Adipocyte (in vitro differentiated cells): ENCODE measurements at regions not wholly inside any gene's neighbourhood (a gene's known extent, or its start where the extent isn't known, plus 50 kb on each side); places are given as distances from the start of the nearest gene placed in this dataset.

Experiments
- DNase-seq: peaks from one replicate; pipeline ENCODE4 v3.0.0-alpha.2; 2015; ENCODE audit warnings: low read depth
- H3K27me3 ChIP-seq: replicated peaks from 2 replicates; pipeline ENCODE4 v1.7.0; 2013; ENCODE audit warnings: mild to moderate bottlenecking, low read length, moderate library complexity; ENCODE audit not compliant: control insufficient read depth, insufficient read depth
- H3K36me3 ChIP-seq: 2 replicates; pipeline ENCODE4 v1.7.0; 2013; ENCODE audit warnings: low read length, mild to moderate bottlenecking, moderate library complexity; ENCODE audit not compliant: control insufficient read depth, insufficient read depth, severe bottlenecking
- H3K4me1 ChIP-seq: 2 replicates; pipeline ENCODE4 v1.7.0; 2013; ENCODE audit warnings: mild to moderate bottlenecking, low read length, moderate library complexity; ENCODE audit not compliant: control insufficient read depth, insufficient read depth
- H3K4me3 ChIP-seq: 2 replicates; pipeline ENCODE4 v1.7.0; 2013; ENCODE audit warnings: mild to moderate bottlenecking, low read length, moderate library complexity
- H3K9ac ChIP-seq: 2 replicates; pipeline ENCODE4 v1.7.0; 2013; ENCODE audit warnings: mild to moderate bottlenecking, low read length, moderate library complexity
- H3K9me3 ChIP-seq: 2 replicates; pipeline ENCODE4 v1.7.0; 2013; ENCODE audit warnings: mild to moderate bottlenecking, low read length, moderate library complexity; ENCODE audit not compliant: control insufficient read depth

- no peaks in the 10 kb centered on the region for H3K36me3 ChIP-seq
- H3K4me1 ChIP-seq = no peaks in the 10 kb centered on the region
- H3K9me3 ChIP-seq = no peaks in the 10 kb centered on the region
- DNase-seq = no peak
- no peaks in the 10 kb centered on the region for H3K27me3 ChIP-seq
- H3K9ac ChIP-seq = no peak overlapping the region
- H3K4me3 ChIP-seq = no peak overlapping the region
These were observed 370.8 kb upstream of the PTGER4 start for GRCh38 chr5:40308867-40309266.

GRCh38 chr5:40307920-40308319 lies 371.8 kb upstream of the PTGER4 start:
- H3K27me3 ChIP-seq = no peaks in the 10 kb centered on the region
- H3K4me1 ChIP-seq = no peaks in the 10 kb centered on the region
- H3K9me3 ChIP-seq = no peaks in the 10 kb centered on the region
- no peak overlapping the region for H3K9ac ChIP-seq
- no peak overlapping the region for H3K4me3 ChIP-seq
- no peaks in the 10 kb centered on the region for H3K36me3 ChIP-seq
- no peak for DNase-seq

- Histone ChIP-seq H3K36me3 (no peaks in the 10 kb centered on the region), H3K4me3 (no peak overlapping the region), H3K9me3 (no peaks in the 10 kb centered on the region), H3K9ac (no peak overlapping the region), H3K4me1 (no peaks in the 10 kb centered on the region), H3K27me3 (no peaks in the 10 kb centered on the region)
- no peak for DNase-seq
These were observed 372.7 kb upstream of the PTGER4 start for GRCh38 chr5:40306869-40307487.

- Histone ChIP-seq H3K9me3 (no peaks in the 10 kb centered on the region), H3K9ac (no peak overlapping the region), H3K4me1 (no peaks in the 10 kb centered on the region), H3K27me3 (no peaks in the 10 kb centered on the region), H3K4me3 (no peak overlapping the region), H3K36me3 (no peaks in the 10 kb centered on the region)
- DNase-seq = no peak
These were observed 387.7 kb upstream of the PTGER4 start for GRCh38 chr5:40292006-40292405.

GRCh38 chr5:40291338-40291737 lies 388.4 kb upstream of the PTGER4 start:
- Histone ChIP-seq H3K9me3 (no peaks in the 10 kb centered on the region), H3K36me3 (no peaks in the 10 kb centered on the region), H3K27me3 (no peaks in the 10 kb centered on the region), H3K9ac (no peak overlapping the region), H3K4me3 (no peak overlapping the region), H3K4me1 (no peaks in the 10 kb centered on the region)
- peak; percentile 22 for DNase-seq

GRCh38 chr5:40288800-40289485 lies 390.8 kb upstream of the PTGER4 start:
- no peak overlapping the region for H3K9ac ChIP-seq
- no peaks in the 10 kb centered on the region for H3K36me3 ChIP-seq
- no peaks in the 10 kb centered on the region for H3K9me3 ChIP-seq
- no peaks in the 10 kb centered on the region for H3K27me3 ChIP-seq
- no peak for DNase-seq
- no peak overlapping the region for H3K4me3 ChIP-seq
- H3K4me1 ChIP-seq = no peaks in the 10 kb centered on the region

- no peaks in the 10 kb centered on the region for H3K4me1 ChIP-seq
- no peaks in the 10 kb centered on the region for H3K9me3 ChIP-seq
- H3K4me3 ChIP-seq = no peak overlapping the region
- H3K27me3 ChIP-seq = no peaks in the 10 kb centered on the region
- no peaks in the 10 kb centered on the region for H3K36me3 ChIP-seq
- no peak overlapping the region for H3K9ac ChIP-seq
- DNase-seq = no peak
These were observed 394.9 kb upstream of the PTGER4 start for GRCh38 chr5:40284863-40285262.

GRCh38 chr5:40278881-40279280 lies 400.8 kb upstream of the PTGER4 start:
- H3K9me3 ChIP-seq = no peaks in the 10 kb centered on the region
- peaks cover 3% of the 10 kb centered on the region for H3K27me3 ChIP-seq
- no peaks in the 10 kb centered on the region for H3K36me3 ChIP-seq
- no peak overlapping the region for H3K9ac ChIP-seq
- H3K4me3 ChIP-seq = no peak overlapping the region
- no peak for DNase-seq
- H3K4me1 ChIP-seq = no peaks in the 10 kb centered on the region

- no peak for DNase-seq
- Histone ChIP-seq H3K9me3 (no peaks in the 10 kb centered on the region), H3K4me1 (no peaks in the 10 kb centered on the region), H3K36me3 (no peaks in the 10 kb centered on the region), H3K4me3 (no peak overlapping the region), H3K27me3 (peaks cover 3% of the 10 kb centered on the region), H3K9ac (no peak overlapping the region)
These were observed 402.4 kb upstream of the PTGER4 start for GRCh38 chr5:40277161-40277906.

GRCh38 chr5:40276426-40277102 lies 403.2 kb upstream of the PTGER4 start:
- no peak overlapping the region for H3K9ac ChIP-seq
- no peaks in the 10 kb centered on the region for H3K36me3 ChIP-seq
- H3K9me3 ChIP-seq = no peaks in the 10 kb centered on the region
- no peak overlapping the region for H3K4me3 ChIP-seq
- H3K27me3 ChIP-seq = peaks cover 3% of the 10 kb centered on the region
- DNase-seq = no peak
- H3K4me1 ChIP-seq = no peaks in the 10 kb centered on the region

GRCh38 chr5:40274568-40274967 lies 405.1 kb upstream of the PTGER4 start:
- Histone ChIP-seq H3K27me3 (peaks cover 3% of the 10 kb centered on the region), H3K4me1 (no peaks in the 10 kb centered on the region), H3K4me3 (no peak overlapping the region), H3K36me3 (no peaks in the 10 kb centered on the region), H3K9ac (no peak overlapping the region), H3K9me3 (no peaks in the 10 kb centered on the region)
- no peak for DNase-seq
